ENCODE measurements at regions not wholly inside any gene's neighbourhood (a gene's known extent, or its start where the extent isn't known, plus 50 kb on each side); places are given as distances from the start of the nearest gene placed in this dataset.

GRCh38 chr1:90246069-90246468 lies 251.2 kb downstream of the ZNF326 start:
- TF ChIP-seq CTCF (conservative IDR thresholded peaks at IDR 0.05; ENCODE audit: low read depth in 2 of 2) (no peak), EZH2phosphoT487 (IDR thresholded peaks at IDR 0.05; ENCODE audit: unreplicated experiment) (no peak), CREB1 (CRISPR knock-in tag; IDR thresholded peaks at IDR 0.05; ENCODE audit: low read depth) (no peak), POLR2AphosphoS5 (IDR thresholded peaks at IDR 0.05; ENCODE audit: low read depth) (no peak), EZH2 (IDR thresholded peaks at IDR 0.05; ENCODE audit: low read depth, unreplicated experiment) (no peak), ZNF114 (CRISPR knock-in tag; IDR thresholded peaks at IDR 0.05) (no peak), REST (IDR thresholded peaks at IDR 0.05; ENCODE audit: unreplicated experiment) (no peak), JUNB (IDR thresholded peaks at IDR 0.05; ENCODE audit: unreplicated experiment) (no peak), ZNF462 (CRISPR knock-in tag; IDR thresholded peaks at IDR 0.05) (no peak), STAT1 (IDR thresholded peaks at IDR 0.05; ENCODE audit: unreplicated experiment) (no peak)

All from GM23338 (cell line).